ENCODE measurements at regions not wholly inside any gene's neighbourhood (a gene's known extent, or its start where the extent isn't known, plus 50 kb on each side); places are given as distances from the start of the nearest gene placed in this dataset.

DNA sequence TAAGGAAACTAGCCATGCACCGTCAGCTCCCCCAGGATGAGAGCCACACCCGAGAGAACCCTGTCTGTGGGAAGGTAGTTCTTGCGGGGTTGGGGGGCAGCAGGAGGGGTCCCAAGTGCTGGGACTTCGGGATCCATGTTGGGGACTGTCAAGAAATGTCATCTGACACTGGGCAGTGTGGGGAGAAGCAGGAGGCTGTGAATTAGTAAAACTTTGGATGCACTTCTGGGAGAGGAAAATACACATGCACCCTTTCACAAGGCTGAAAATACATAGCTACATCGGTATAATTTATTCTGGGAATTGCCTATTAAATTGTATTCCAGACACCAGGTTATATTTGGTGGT, 109.6 kb upstream of the RPS23 start:
- Histone ChIP-seq H3K9me2 (ENCODE audit: insufficient read depth, low read length) (no peaks in the 10 kb centered on the region), H4K20me1 (ENCODE audit: insufficient read depth, low read length) (no peaks in the 10 kb centered on the region), H3K4me1 (ENCODE audit: insufficient read depth, low read length, poor library complexity, severe bottlenecking) (no peaks in the 10 kb centered on the region), H3K9me3 (ENCODE audit: low read length) (no peaks in the 10 kb centered on the region), H3K36me3 (ENCODE audit: insufficient read depth, low read length) (no peaks in the 10 kb centered on the region), H3K27ac (ENCODE audit: low read depth, low read length, poor library complexity, severe bottlenecking) (no peak overlapping the region), H3K4me3 (ENCODE audit: low read depth, low read length, poor library complexity, severe bottlenecking) (no peak overlapping the region), H3K4me2 (ENCODE audit: low read length) (no peak overlapping the region), H2AFZ (ENCODE audit: low read length) (no peak overlapping the region), H3K79me2 (ENCODE audit: insufficient read depth, low read depth, low read length) (no peaks in the 10 kb centered on the region)
- no peak for DNase-seq (ENCODE audit: low spot score)
- TF ChIP-seq, protein P1, sequence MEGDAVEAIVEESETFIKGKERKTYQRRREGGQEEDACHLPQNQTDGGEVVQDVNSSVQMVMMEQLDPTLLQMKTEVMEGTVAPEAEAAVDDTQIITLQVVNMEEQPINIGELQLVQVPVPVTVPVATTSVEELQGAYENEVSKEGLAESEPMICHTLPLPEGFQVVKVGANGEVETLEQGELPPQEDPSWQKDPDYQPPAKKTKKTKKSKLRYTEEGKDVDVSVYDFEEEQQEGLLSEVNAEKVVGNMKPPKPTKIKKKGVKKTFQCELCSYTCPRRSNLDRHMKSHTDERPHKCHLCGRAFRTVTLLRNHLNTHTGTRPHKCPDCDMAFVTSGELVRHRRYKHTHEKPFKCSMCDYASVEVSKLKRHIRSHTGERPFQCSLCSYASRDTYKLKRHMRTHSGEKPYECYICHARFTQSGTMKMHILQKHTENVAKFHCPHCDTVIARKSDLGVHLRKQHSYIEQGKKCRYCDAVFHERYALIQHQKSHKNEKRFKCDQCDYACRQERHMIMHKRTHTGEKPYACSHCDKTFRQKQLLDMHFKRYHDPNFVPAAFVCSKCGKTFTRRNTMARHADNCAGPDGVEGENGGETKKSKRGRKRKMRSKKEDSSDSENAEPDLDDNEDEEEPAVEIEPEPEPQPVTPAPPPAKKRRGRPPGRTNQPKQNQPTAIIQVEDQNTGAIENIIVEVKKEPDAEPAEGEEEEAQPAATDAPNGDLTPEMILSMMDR (conservative IDR thresholded peaks at IDR 0.05; ENCODE audit: low read length), result no peak
- TF ChIP-seq EZH2phosphoT487 (IDR thresholded peaks at IDR 0.05; ENCODE audit: borderline replicate concordance, low read depth, low read length), result no peak
- POLR2A ChIA-PET, result no interaction called here
- BruUV-seq (replicated peaks), result no TSS peak
- CTCF ChIA-PET (ENCODE audit: unreplicated experiment), result no interaction called here
- intact Hi-C loops (cut with micrococcal nuclease; ENCODE audit: unreplicated experiment), result no loop called here

DNA sequence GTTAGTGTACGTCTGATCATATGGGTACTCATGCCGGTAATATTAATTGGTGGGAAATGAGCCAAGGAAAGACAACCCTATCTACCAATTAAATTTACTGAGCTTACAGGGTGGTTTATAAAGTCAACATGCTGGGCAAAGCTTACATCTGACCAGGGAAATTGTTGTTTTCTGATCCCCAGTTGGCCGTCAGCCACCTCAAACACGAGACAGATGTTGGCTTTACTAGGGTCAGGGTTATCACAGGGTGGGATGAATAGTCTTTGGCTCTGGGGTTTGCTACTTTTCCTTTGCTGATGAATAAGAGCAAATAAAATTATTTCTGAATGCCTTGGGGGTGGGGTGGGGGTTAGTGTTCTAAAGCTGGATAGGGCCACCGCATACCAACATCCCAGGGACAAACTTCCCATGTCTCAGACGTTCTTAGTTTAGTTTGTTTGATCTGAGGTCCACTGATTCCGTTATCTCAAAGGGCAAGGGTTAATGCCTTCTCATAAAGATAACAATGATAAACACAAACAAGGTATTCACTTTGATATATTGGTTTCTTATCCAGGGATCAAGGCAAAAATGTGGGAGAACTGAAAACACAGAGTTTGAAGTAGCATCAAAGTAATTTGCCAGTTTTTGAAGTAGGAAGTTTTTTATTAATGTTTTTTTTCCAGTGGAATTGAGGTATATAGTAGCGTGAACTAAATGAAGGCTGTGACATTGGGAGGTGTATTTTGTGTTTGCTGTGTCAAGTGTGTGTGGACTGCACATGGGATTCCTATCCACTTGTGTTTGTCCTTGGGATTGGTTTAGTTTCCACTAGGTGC, 109.1 kb upstream of the RPS23 start:
- ChIA-PET CTCF (ENCODE audit: unreplicated experiment) (no interaction called here), POLR2A (no interaction called here)
- TF ChIP-seq, protein P1 (conservative IDR thresholded peaks at IDR 0.05; ENCODE audit: low read length), result no peak
- no peak for TF ChIP-seq EZH2phosphoT487 (IDR thresholded peaks at IDR 0.05; ENCODE audit: borderline replicate concordance, low read depth, low read length)
- H3K9me2 ChIP-seq (ENCODE audit: insufficient read depth, low read length), result no peaks in the 10 kb centered on the region
- no peaks in the 10 kb centered on the region for H3K36me3 ChIP-seq (ENCODE audit: insufficient read depth, low read length)
- no peaks in the 10 kb centered on the region for H3K4me1 ChIP-seq (ENCODE audit: insufficient read depth, low read length, poor library complexity, severe bottlenecking)
- H3K4me3 ChIP-seq (ENCODE audit: low read depth, low read length, poor library complexity, severe bottlenecking), result no peak overlapping the region
- no TSS peak for BruUV-seq (replicated peaks)
- H3K9me3 ChIP-seq (ENCODE audit: low read length), result no peaks in the 10 kb centered on the region
- no peak overlapping the region for H3K27ac ChIP-seq (ENCODE audit: low read depth, low read length, poor library complexity, severe bottlenecking)
- H2AFZ ChIP-seq (ENCODE audit: low read length), result no peak overlapping the region
- no peak for DNase-seq (ENCODE audit: low spot score)
- no peak overlapping the region for H3K4me2 ChIP-seq (ENCODE audit: low read length)
- no peaks in the 10 kb centered on the region for H3K79me2 ChIP-seq (ENCODE audit: insufficient read depth, low read depth, low read length)
- intact Hi-C loops (cut with micrococcal nuclease; ENCODE audit: unreplicated experiment), result no loop called here
- H4K20me1 ChIP-seq (ENCODE audit: insufficient read depth, low read length), result no peaks in the 10 kb centered on the region

GRCh38 chr5:82386576-82386975, 108.4 kb upstream of the RPS23 start:
- Histone ChIP-seq H3K4me1 (ENCODE audit: insufficient read depth, low read length, poor library complexity, severe bottlenecking) (no peaks in the 10 kb centered on the region), H4K20me1 (ENCODE audit: insufficient read depth, low read length) (no peaks in the 10 kb centered on the region), H3K4me3 (ENCODE audit: low read depth, low read length, poor library complexity, severe bottlenecking) (no peak overlapping the region), H3K4me2 (ENCODE audit: low read length) (no peak overlapping the region), H3K27ac (ENCODE audit: low read depth, low read length, poor library complexity, severe bottlenecking) (no peak overlapping the region), H3K79me2 (ENCODE audit: insufficient read depth, low read depth, low read length) (no peaks in the 10 kb centered on the region), H3K9me2 (ENCODE audit: insufficient read depth, low read length) (no peaks in the 10 kb centered on the region), H3K36me3 (ENCODE audit: insufficient read depth, low read length) (no peaks in the 10 kb centered on the region), H2AFZ (ENCODE audit: low read length) (no peak overlapping the region), H3K9me3 (ENCODE audit: low read length) (no peaks in the 10 kb centered on the region)
- TF ChIP-seq EZH2phosphoT487 (IDR thresholded peaks at IDR 0.05; ENCODE audit: borderline replicate concordance, low read depth, low read length), result no peak
- TF ChIP-seq, protein P1 (conservative IDR thresholded peaks at IDR 0.05; ENCODE audit: low read length), result no peak
- POLR2A ChIA-PET, result no interaction called here
- intact Hi-C loops (cut with micrococcal nuclease; ENCODE audit: unreplicated experiment), result no loop called here
- no TSS peak for BruUV-seq (replicated peaks)
- DNase-seq (ENCODE audit: low spot score), result no peak
- CTCF ChIA-PET (ENCODE audit: unreplicated experiment), result no interaction called here
